ENCODE measurements at regions not wholly inside any gene's neighbourhood (a gene's known extent, or its start where the extent isn't known, plus 50 kb on each side); places are given as distances from the start of the nearest gene placed in this dataset.

DNA sequence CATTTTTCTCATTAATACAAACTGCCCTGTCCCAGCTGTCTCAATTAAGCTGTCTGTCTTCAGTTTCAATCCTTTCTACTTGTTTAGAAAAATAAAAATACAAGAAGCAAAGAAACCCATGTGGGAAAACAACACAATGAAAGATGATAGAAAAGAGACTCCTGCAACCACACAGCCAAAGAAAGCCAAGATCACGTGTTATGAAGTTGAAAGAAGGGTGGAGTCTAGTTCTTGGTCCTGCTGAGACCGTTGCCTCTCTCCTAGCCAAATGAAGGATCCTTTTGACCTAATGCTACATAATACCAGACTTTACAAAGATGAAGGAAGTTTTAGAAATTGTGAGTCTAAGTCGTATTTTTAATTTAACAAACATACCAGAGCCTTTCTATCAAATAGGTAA is 218.8 kb upstream of the RRP15 start:
- Histone ChIP-seq H3K79me2 (ENCODE audit: control insufficient read depth, insufficient read depth, low read length) (no peaks in the 10 kb centered on the region), H4K20me1 (replicated peaks; ENCODE audit: control insufficient read depth, insufficient read depth, low read length) (no peaks in the 10 kb centered on the region), H3K36me3 (ENCODE audit: control insufficient read depth, insufficient read depth, low read length) (no peaks in the 10 kb centered on the region), H3K27ac (ENCODE audit: extremely low read depth, low read depth, low read length) (no peak overlapping the region), H3K4me2 (ENCODE audit: insufficient read depth, low read length) (no peak overlapping the region), H3K9ac (ENCODE audit: insufficient read depth in 1 of 2, low read depth in 2 of 2, low read length in 2 of 2) (no peak overlapping the region), H2AFZ (ENCODE audit: low read depth, low read length) (no peak overlapping the region), H3K4me1 (replicated peaks in 1 of 2; ENCODE audit: control insufficient read depth in 2 of 2, insufficient read depth in 2 of 2, low read length in 2 of 2) (no peaks in the 10 kb centered on the region), H3K4me3 (no peak overlapping the region), H3K9me3 (replicated peaks; ENCODE audit: control insufficient read depth, insufficient read depth, low read depth, low read length) (0 out of 2 replicates have a peak, but pooled peaks cover 2% of the 10 kb centered on the region), H3K9me1 (ENCODE audit: control insufficient read depth, insufficient read depth, low read length) (no peaks in the 10 kb centered on the region), H3K27me3 (ENCODE audit: control insufficient read depth in 2 of 2, insufficient read depth in 2 of 2, low read length in 2 of 2) (no peaks in the 10 kb centered on the region)
- TF ChIP-seq ZNF217 (CRISPR knock-in tag; IDR thresholded peaks at IDR 0.05) (no peak), RBM17 (IDR thresholded peaks at IDR 0.05; ENCODE audit: borderline replicate concordance, low read depth, low read length) (no peak), MECOM (CRISPR knock-in tag; IDR thresholded peaks at IDR 0.05) (no peak), TRIM28 (IDR thresholded peaks at IDR 0.05) (no peak), USF2 (CRISPR knock-in tag; IDR thresholded peaks at IDR 0.05) (no peak), RBM15 (IDR thresholded peaks at IDR 0.05; ENCODE audit: insufficient read depth, low read length) (no peak), NCOA2 (IDR thresholded peaks at IDR 0.05; ENCODE audit: partially characterized antibody in 2 of 2) (no peak), ZNF253 (CRISPR knock-in tag; conservative IDR thresholded peaks at IDR 0.05) (no peak), NFRKB (IDR thresholded peaks at IDR 0.05; ENCODE audit: low read depth) (no peak), STAT5B (CRISPR knock-in tag; IDR thresholded peaks at IDR 0.05) (no peak), ZNF197 (CRISPR knock-in tag; IDR thresholded peaks at IDR 0.05; ENCODE audit: low read depth) (no peak)
- TF ChIP-seq, protein P1, sequence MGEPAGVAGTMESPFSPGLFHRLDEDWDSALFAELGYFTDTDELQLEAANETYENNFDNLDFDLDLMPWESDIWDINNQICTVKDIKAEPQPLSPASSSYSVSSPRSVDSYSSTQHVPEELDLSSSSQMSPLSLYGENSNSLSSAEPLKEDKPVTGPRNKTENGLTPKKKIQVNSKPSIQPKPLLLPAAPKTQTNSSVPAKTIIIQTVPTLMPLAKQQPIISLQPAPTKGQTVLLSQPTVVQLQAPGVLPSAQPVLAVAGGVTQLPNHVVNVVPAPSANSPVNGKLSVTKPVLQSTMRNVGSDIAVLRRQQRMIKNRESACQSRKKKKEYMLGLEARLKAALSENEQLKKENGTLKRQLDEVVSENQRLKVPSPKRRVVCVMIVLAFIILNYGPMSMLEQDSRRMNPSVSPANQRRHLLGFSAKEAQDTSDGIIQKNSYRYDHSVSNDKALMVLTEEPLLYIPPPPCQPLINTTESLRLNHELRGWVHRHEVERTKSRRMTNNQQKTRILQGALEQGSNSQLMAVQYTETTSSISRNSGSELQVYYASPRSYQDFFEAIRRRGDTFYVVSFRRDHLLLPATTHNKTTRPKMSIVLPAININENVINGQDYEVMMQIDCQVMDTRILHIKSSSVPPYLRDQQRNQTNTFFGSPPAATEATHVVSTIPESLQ (CRISPR knock-in tag; IDR thresholded peaks at IDR 0.05) = no peak
- DNase-seq (ENCODE audit: extremely low read depth in 1 of 4, low spot score in 3 of 4) (no peak), ATAC-seq (no peak), FAIRE-seq (no peak)
- POLR2A ChIA-PET = no interaction called here
- 0% methylated on average over 3 of the region's 3 CpGs for WGBS (ENCODE audit: insufficient coverage, low coverage, missing lambda C conversion rate)
- CTCF ChIA-PET (ENCODE audit: low intra/inter-chr PET ratio) = no interaction called here
- no TSS peak for BruUV-seq (replicated peaks)
- in situ Hi-C loops (cut with MboI) = no loop called here
- intact Hi-C loops (cut with micrococcal nuclease) = no loop called here

Data from K562 (cell line).